ENCODE measurements at regions not wholly inside any gene's neighbourhood (a gene's known extent, or its start where the extent isn't known, plus 50 kb on each side); places are given as distances from the start of the nearest gene placed in this dataset.

DNA sequence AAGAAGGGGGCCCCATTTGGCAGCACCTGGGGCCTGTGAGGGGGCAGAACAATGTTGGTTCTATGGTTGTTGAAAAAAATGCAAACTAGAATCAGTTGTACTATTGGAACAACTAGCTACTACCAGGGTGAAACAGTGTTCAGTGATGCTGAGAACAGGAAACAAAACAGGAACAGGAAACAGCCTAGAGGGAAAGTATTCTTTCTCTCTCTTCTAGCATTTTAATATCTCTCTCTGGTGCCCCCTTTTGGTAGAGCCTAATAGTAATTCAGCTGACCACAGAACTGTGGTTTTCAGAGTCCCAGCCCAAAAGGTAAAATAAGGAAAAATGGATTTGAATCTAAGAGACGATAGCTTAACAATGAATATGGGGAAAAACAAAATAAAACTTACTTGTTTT lies 138.0 kb upstream of the KCNN2 start:
- TF ChIP-seq, protein P1, sequence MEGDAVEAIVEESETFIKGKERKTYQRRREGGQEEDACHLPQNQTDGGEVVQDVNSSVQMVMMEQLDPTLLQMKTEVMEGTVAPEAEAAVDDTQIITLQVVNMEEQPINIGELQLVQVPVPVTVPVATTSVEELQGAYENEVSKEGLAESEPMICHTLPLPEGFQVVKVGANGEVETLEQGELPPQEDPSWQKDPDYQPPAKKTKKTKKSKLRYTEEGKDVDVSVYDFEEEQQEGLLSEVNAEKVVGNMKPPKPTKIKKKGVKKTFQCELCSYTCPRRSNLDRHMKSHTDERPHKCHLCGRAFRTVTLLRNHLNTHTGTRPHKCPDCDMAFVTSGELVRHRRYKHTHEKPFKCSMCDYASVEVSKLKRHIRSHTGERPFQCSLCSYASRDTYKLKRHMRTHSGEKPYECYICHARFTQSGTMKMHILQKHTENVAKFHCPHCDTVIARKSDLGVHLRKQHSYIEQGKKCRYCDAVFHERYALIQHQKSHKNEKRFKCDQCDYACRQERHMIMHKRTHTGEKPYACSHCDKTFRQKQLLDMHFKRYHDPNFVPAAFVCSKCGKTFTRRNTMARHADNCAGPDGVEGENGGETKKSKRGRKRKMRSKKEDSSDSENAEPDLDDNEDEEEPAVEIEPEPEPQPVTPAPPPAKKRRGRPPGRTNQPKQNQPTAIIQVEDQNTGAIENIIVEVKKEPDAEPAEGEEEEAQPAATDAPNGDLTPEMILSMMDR (IDR thresholded peaks at IDR 0.05), result no peak
- TF ChIP-seq POLR2A (IDR thresholded peaks at IDR 0.05), result no peak
